ENCODE measurements at regions not wholly inside any gene's neighbourhood (a gene's known extent, or its start where the extent isn't known, plus 50 kb on each side); places are given as distances from the start of the nearest gene placed in this dataset.

DNA sequence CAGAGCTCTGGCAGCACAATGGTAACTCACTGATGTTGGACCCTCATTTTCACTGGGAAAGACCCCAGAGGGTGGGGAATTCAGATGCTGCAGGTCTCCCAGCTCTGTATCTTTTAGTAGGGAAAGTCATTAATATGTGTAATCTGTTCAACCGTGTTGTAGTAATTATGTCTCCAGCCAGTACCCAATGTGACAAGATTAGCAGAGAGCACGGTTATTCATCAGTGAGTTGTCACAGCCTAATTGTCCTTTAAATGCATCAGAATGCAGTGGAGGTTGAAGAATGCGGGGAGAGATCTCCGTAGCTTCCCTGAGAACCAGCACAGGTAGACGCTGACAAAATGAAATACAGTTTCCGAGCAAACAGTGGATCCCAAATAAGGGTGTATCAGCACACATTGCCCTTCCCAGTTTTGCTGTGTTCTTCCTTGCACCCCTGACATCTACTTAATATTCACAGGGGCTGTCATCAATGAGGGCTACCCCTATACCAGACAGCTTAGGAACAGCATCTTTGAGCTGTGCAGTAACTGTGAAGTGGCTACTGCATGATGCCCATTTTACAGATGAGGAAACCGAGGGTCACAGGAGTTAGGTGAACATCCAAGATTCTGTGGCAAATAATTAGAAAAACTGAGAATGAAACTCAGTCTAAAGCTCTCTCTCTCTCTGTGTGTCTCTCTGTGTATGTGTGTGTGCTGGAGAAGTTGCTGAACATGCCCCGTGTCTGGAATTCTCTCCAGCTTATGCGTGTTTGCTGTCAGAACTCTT lies 430.4 kb upstream of the HS6ST1 start:
- Histone ChIP-seq H3K79me2 (ENCODE audit: control insufficient read depth, insufficient read depth, low read length) (no peaks in the 10 kb centered on the region), H3K4me2 (ENCODE audit: insufficient read depth, low read length) (no peak overlapping the region), H3K4me1 (ENCODE audit: control insufficient read depth, extremely low read depth, insufficient read depth, low read length) (no peaks in the 10 kb centered on the region), H3K4me3 (replicated peaks in 1 of 3; ENCODE audit: insufficient read depth in 1 of 3, low read depth in 1 of 3, low read length in 3 of 3) (no peak overlapping the region), H3K9me3 (replicated peaks; ENCODE audit: control insufficient read depth, insufficient read depth, low read length) (no peaks in the 10 kb centered on the region), H3K36me3 (ENCODE audit: control insufficient read depth in 2 of 2, extremely low read depth in 1 of 2, insufficient read depth in 2 of 2, low read length in 2 of 2) (no peaks in the 10 kb centered on the region), H3K9ac (replicated peaks; ENCODE audit: extremely low read depth, insufficient read depth, low read length) (no peak overlapping the region), H4K20me1 (replicated peaks; ENCODE audit: control insufficient read depth, extremely low read depth, insufficient read depth, low read length) (no peaks in the 10 kb centered on the region), H3K9me1 (replicated peaks; ENCODE audit: control insufficient read depth, extremely low read depth, insufficient read depth, low read length) (no peaks in the 10 kb centered on the region), H3K27me3 (ENCODE audit: control insufficient read depth in 2 of 2, insufficient read depth in 2 of 2, low read length in 2 of 2) (no peaks in the 10 kb centered on the region), H3K27ac (ENCODE audit: insufficient read depth, low read depth, low read length) (no peak overlapping the region), H2AFZ (ENCODE audit: low read depth, low read length) (no peak overlapping the region)
- dilution Hi-C loops (cut with MboI; ENCODE audit: extremely low pct_ligation_motif_present, low sequenced_read_pairs) (no loop called here), intact Hi-C loops (cut with micrococcal nuclease) (no loop called here)
- ChIA-PET CTCF (no interaction called here), POLR2A (no interaction called here)
- DNase-seq (ENCODE audit: low read depth, low spot score) (no peak), FAIRE-seq (no peak)
- BruUV-seq (replicated peaks) = no TSS peak
- TF ChIP-seq POLR2AphosphoS5 (IDR thresholded peaks at IDR 0.05; ENCODE audit: insufficient read depth, low read depth, low read length) (no peak), JUN (IDR thresholded peaks at IDR 0.05; ENCODE audit: borderline replicate concordance, insufficient read depth, insufficient read length, low read depth) (no peak), CTCF (IDR thresholded peaks at IDR 0.05; ENCODE audit: extremely low read depth in 1 of 2, insufficient read depth in 1 of 2, low read depth in 1 of 2, low read length in 2 of 2) (no peak), FOS (IDR thresholded peaks at IDR 0.05; ENCODE audit: borderline replicate concordance, insufficient read depth, low read length) (no peak), EZH2 (IDR thresholded peaks at IDR 0.05; ENCODE audit: borderline replicate concordance, low read depth, low read length, severe bottlenecking) (no peak), POLR2A (IDR thresholded peaks at IDR 0.05; ENCODE audit: low read depth, low read length) (no peak), GATA2 (IDR thresholded peaks at IDR 0.05; ENCODE audit: insufficient read depth, insufficient read length, low read depth, low read length) (no peak), MAX (IDR thresholded peaks at IDR 0.05; ENCODE audit: insufficient read depth, insufficient read length) (no peak), MYC (IDR thresholded peaks at IDR 0.05; ENCODE audit: low read depth, low read length) (no peak)
